Adrenal gland (tissue), 9 donors: ENCODE measurements at regions not wholly inside any gene's neighbourhood (a gene's known extent, or its start where the extent isn't known, plus 50 kb on each side); places are given as distances from the start of the nearest gene placed in this dataset.

Experiments
- DNase-seq, 7 donors: peaks; one replicate each; pipeline ENCODE4 v3.0.0-alpha.2; 2019 to 2020
- H3K27ac ChIP-seq, 5 donors: fragments of 200-600 bp; sonication (generic) in 4 of 5; 1 replicate in 3 of 5; 2 replicates in 2 of 5; pipeline versions ENCODE4 v1.5.1 to v1.8.0; 2016 to 2020; ENCODE audit warnings: mild to moderate bottlenecking in 1 of 5
- H3K27me3 ChIP-seq: fragments of 200-600 bp; 2 replicates; pipeline ENCODE4 v1.8.0; 2021
- H3K36me3 ChIP-seq, 2 donors: fragments of 200-600 bp; replicated peaks in 1 of 2; 1 replicate in 1 of 2; 2 replicates in 1 of 2; pipeline versions ENCODE4 v1.5.1 to v1.8.0; 2018 to 2022
- H3K4me1 ChIP-seq, 2 donors: fragments of 200-600 bp; replicated peaks in 1 of 2; 1 replicate in 1 of 2; 2 replicates in 1 of 2; pipeline versions ENCODE4 v1.5.1 to v1.8.0; 2018 to 2021
- H3K4me3 ChIP-seq, 4 donors: fragments of 200-600 bp; sonication (generic) in 3 of 4; one replicate each; pipeline ENCODE4 v1.5.1; 2016 to 2018
- H3K9me3 ChIP-seq, 3 donors: fragments of 200-600 bp; sonication (generic) in 1 of 3; replicated peaks in 1 of 3; 1 replicate in 2 of 3; 2 replicates in 1 of 3; pipeline versions ENCODE4 v1.5.1 to v1.8.0; 2016 to 2021
- POLR2A ChIP-seq, 2 donors: fragments of 450-650 bp; IDR thresholded peaks; one replicate each; pipeline ENCODE4 v1.6.1; 2017; ENCODE audit warnings: antibody characterized with exemption in 2 of 2, mild to moderate bottlenecking in 2 of 2, moderate library complexity in 1 of 2
- WGBS, 4 donors: extraction: QIAGEN DNeasy Blood & Tissue Kit in 2 of 4; methylation state at CpG; one replicate each; pipeline versions ENCODE4 v1.1.5 to v1.1.7; 2013 to 2017; 5-methylcytosine and 5-hydroxymethylcytosine counted together
- intact Hi-C, 2 donors: fragments of 100-400 bp; cut with DNase I; formaldehyde crosslinking; loops; one replicate each; pipeline versions ENCODE4 v1.14.1 to v1.15.0; 2022 to 2023
- TF ChIP-seq, protein P1 (sequence below), 6 experiments: fragments of 450-650 bp in 4 of 6; fragments of 200-600 bp in 2 of 6; sonication (generic) in 1 of 6; IDR thresholded peaks; 1 replicate in 5 of 6; 2 replicates in 1 of 6; pipeline versions ENCODE4 v1.5.1 to v1.8.0; 2016 to 2021; ENCODE audit warnings: antibody characterized with exemption in 6 of 6, mild to moderate bottlenecking in 2 of 6, moderate library complexity in 1 of 6
- donor health status: healthy with polysubstance abuse.
- donor health status: Bipolar disorder and iron deficiency.
- donor health status: DM: yes; HTN: yes; CAD: no.
- donor health status: DM: no; HTN: no; CAD: no.
- donor health status: DM: no; HTN: no; CAD: no.

DNA sequence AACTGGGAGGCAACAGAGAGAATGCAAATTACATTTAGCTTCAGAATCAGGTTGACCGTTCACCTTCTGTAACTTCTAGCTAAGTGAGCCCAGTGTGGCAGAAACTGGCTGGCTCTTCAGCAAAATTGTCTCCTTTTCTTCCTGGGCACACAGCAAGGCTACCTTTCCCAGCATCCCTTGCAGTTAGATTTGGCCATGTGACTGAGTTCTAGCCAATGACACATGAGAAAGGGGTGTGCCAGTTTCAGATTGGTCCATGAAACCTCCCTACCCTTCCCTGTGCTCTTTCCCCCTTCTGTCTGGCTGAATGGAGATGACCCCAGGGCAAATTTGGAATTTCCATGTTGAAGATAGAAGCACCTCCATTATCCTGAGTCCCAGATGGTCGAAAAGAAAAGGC, 72.5 kb upstream of the SMIM23 start:
- Histone ChIP-seq H3K27me3 (no peaks in the 10 kb centered on the region), H3K27ac (no peak overlapping the region), H3K4me3 (no peak overlapping the region), H3K9me3 (no peaks in the 10 kb centered on the region), H3K4me1 (no peaks in the 10 kb centered on the region), H3K36me3 (no peaks in the 10 kb centered on the region)
- TF ChIP-seq, protein P1, sequence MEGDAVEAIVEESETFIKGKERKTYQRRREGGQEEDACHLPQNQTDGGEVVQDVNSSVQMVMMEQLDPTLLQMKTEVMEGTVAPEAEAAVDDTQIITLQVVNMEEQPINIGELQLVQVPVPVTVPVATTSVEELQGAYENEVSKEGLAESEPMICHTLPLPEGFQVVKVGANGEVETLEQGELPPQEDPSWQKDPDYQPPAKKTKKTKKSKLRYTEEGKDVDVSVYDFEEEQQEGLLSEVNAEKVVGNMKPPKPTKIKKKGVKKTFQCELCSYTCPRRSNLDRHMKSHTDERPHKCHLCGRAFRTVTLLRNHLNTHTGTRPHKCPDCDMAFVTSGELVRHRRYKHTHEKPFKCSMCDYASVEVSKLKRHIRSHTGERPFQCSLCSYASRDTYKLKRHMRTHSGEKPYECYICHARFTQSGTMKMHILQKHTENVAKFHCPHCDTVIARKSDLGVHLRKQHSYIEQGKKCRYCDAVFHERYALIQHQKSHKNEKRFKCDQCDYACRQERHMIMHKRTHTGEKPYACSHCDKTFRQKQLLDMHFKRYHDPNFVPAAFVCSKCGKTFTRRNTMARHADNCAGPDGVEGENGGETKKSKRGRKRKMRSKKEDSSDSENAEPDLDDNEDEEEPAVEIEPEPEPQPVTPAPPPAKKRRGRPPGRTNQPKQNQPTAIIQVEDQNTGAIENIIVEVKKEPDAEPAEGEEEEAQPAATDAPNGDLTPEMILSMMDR (IDR thresholded peaks at IDR 0.05): no peak
- no peak for TF ChIP-seq POLR2A (IDR thresholded peaks at IDR 0.05)
- DNase-seq: no peak
- whole genome bisulfite sequencing, 4 donors: 74 to 83% (median 75%) methylated on average over 2 of the region's 2 CpGs
- intact Hi-C loops: no loop called here

DNA sequence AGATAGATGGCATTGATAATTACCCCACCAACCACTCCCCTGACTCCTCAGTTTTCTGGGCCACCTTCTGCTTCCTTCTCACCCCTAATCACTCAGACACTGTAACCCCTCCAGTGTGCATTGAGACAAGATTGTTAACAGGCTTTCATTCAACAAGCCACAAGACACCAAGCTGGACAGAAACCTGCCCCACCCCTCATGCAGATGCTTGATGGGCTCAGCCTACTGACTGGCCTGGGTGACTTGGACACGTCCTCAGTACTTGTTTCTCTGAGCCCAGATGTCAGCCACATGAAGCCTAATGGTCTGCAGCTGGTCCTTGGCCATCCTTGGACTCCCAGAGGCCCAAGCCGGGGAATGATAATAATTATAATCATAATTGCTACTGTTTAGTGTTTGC, 71.4 kb upstream of the SMIM23 start:
- WGBS, 4 donors: 69 to 90% (median 84%) methylated on average over 2 of the region's 2 CpGs
- Histone ChIP-seq H3K9me3 (no peaks in the 10 kb centered on the region), H3K27ac (no peak overlapping the region), H3K36me3 (no peaks in the 10 kb centered on the region), H3K27me3 (no peaks in the 10 kb centered on the region), H3K4me1 (no peaks in the 10 kb centered on the region), H3K4me3 (no peak overlapping the region)
- TF ChIP-seq, protein P1 (IDR thresholded peaks at IDR 0.05): no peak
- no peak for TF ChIP-seq POLR2A (IDR thresholded peaks at IDR 0.05)
- DNase-seq: no peak
- intact Hi-C loops: no loop called here

DNA sequence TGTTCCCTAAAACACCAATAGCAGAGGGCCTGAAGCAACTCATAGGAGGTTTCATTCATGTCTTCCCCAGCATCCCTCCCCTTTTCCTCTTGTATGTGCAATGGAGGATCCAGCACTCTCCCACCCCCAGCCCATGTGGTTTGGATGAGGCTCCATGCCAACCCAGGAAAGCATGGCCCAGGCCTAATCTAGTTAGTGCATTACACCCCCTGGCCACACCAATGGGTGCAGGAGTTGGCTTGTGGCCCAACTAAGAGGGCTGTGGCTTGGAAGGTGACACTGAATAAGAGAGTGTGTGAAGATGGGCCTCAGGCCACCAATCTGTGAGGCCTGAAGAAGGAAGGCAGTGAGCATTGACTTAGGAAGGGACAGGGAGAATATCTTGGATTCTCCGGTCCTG, 70.8 kb upstream of the SMIM23 start:
- Histone ChIP-seq H3K27me3 (no peaks in the 10 kb centered on the region), H3K4me3 (no peak overlapping the region), H3K4me1 (no peaks in the 10 kb centered on the region), H3K36me3 (no peaks in the 10 kb centered on the region), H3K9me3 (no peaks in the 10 kb centered on the region), H3K27ac (no peak overlapping the region)
- no peak for DNase-seq
- WGBS, 4 donors: 54 to 96% (median 88%) methylated on average over 1 of the region's 1 CpG
- TF ChIP-seq POLR2A (IDR thresholded peaks at IDR 0.05): no peak
- TF ChIP-seq, protein P1 (IDR thresholded peaks at IDR 0.05): no peak
- intact Hi-C loops: no loop called here

DNA sequence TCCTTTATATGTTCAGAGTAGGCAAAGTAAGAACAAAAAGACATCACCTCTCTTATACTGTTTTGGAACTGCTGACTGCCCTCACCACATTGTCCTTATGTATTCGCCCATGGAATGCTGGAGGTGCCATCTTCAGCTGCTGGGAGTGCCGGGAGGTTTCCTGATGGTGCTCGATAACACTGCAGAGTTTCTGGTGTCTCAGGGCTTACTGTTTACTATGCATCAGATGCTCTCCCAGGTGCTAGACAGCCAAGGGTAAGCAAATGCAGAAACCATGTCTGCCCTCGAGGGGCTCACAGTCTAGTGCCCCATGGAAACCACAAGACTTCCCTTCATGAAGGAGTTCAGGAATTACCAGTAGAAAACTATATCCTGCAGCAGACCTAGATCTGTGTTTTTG, 70.1 kb upstream of the SMIM23 start:
- TF ChIP-seq POLR2A (IDR thresholded peaks at IDR 0.05): no peak
- TF ChIP-seq, protein P1 (IDR thresholded peaks at IDR 0.05): no peak
- H3K27ac ChIP-seq: no peak overlapping the region
- 74 to 86% (median 81%) methylated on average over 4 of the region's 4 CpGs for WGBS, 4 donors
- H3K36me3 ChIP-seq: no peaks in the 10 kb centered on the region
- H3K4me1 ChIP-seq: no peaks in the 10 kb centered on the region
- no peak overlapping the region for H3K4me3 ChIP-seq
- DNase-seq: no peak
- no peaks in the 10 kb centered on the region for H3K9me3 ChIP-seq
- H3K27me3 ChIP-seq: peaks cover 5% of the 10 kb centered on the region
- intact Hi-C loops: no loop called here
